CD4-positive, alpha-beta T cell (primary cell): ENCODE measurements at regions not wholly inside any gene's neighbourhood (a gene's known extent, or its start where the extent isn't known, plus 50 kb on each side); places are given as distances from the start of the nearest gene placed in this dataset.
A peak's percentile ranks its signal among the peaks of the same experiment; 100 is the strongest.

Experiments
- ATAC-seq: fragments of 200-7000 bp; cut with Tn5 transposase; one replicate; pipeline ENCODE4 v1.10.0; 2022; ENCODE audit warnings: mild to moderate bottlenecking; ENCODE audit not compliant: poor library complexity
- CTCF ChIA-PET: fragments of 350-600 bp; sonication (Branson Sonifier 250); formaldehyde crosslinking; loops from one replicate; lab custom pipeline; 2021; ENCODE audit warnings: antibody characterized with exemption, inconsistent platforms; lab: Charles Lee
- POLR2A ChIA-PET: fragments of 350-600 bp; sonication (Branson Sonifier 250); formaldehyde crosslinking; loops from one replicate; lab custom pipeline; 2021; ENCODE audit warnings: antibody characterized with exemption, inconsistent platforms; lab: Charles Lee
- DNase-seq, 14 experiments: peaks; one replicate each; pipeline ENCODE4 v3.0.0-alpha.2; 2013 to 2020; ENCODE audit warnings: mixed read lengths in 2 of 14
- H3K27ac ChIP-seq, 2 donors: one replicate each; pipeline versions ENCODE4 v1.5.1 to v1.7.0; 2013; ENCODE audit warnings: low read length in 2 of 2, low read depth in 1 of 2, mild to moderate bottlenecking in 1 of 2
- H3K27me3 ChIP-seq, 2 experiments: 1 replicate in 1 of 2; 2 replicates in 1 of 2; pipeline versions ENCODE4 v1.6.1 to v1.7.0; 2013; ENCODE audit warnings: low read length in 2 of 2, control low read depth in 1 of 2, mild to moderate bottlenecking in 1 of 2, moderate library complexity in 1 of 2; ENCODE audit not compliant: insufficient read depth in 2 of 2, control insufficient read depth in 1 of 2
- H3K36me3 ChIP-seq: one replicate; pipeline ENCODE4 v1.6.1; 2013; ENCODE audit warnings: low read length, control low read depth; ENCODE audit not compliant: insufficient read depth
- H3K4me1 ChIP-seq: one replicate; pipeline ENCODE4 v1.6.1; 2013; ENCODE audit warnings: low read length, control low read depth; ENCODE audit not compliant: insufficient read depth
- H3K4me3 ChIP-seq: one replicate; pipeline ENCODE4 v1.5.1; 2013; ENCODE audit warnings: mild to moderate bottlenecking, low read length, moderate library complexity
- H3K9me3 ChIP-seq, 2 experiments: 1 replicate in 1 of 2; 2 replicates in 1 of 2; pipeline versions ENCODE4 v1.6.1 to v1.7.0; 2013; ENCODE audit warnings: low read length in 2 of 2, mild to moderate bottlenecking in 2 of 2, control low read depth in 1 of 2, moderate library complexity in 1 of 2; ENCODE audit not compliant: control insufficient read depth in 1 of 2, insufficient read depth in 1 of 2
- H3K27ac Mint-ChIP-seq: one replicate; pipeline ENCODE4 v1.8.0; 2020; ENCODE audit warnings: mixed read lengths
- H3K27me3 Mint-ChIP-seq: one replicate; pipeline ENCODE4 v1.8.0; 2021; ENCODE audit warnings: mixed read lengths
- H3K36me3 Mint-ChIP-seq: one replicate; pipeline ENCODE4 v1.8.0; 2021; ENCODE audit warnings: low read depth, mixed read lengths
- H3K4me1 Mint-ChIP-seq: one replicate; pipeline ENCODE4 v1.8.0; 2021; ENCODE audit warnings: low read depth, mixed read lengths
- H3K4me3 Mint-ChIP-seq: one replicate; pipeline ENCODE4 v1.8.0; 2020; ENCODE audit warnings: mild to moderate bottlenecking, mixed read lengths
- H3K9me3 Mint-ChIP-seq: one replicate; pipeline ENCODE4 v1.8.0; 2020; ENCODE audit warnings: mixed read lengths
- intact Hi-C, 2 experiments: fragments of 100-400 bp; cut with DNase I in 1 of 2; cut with micrococcal nuclease in 1 of 2; formaldehyde crosslinking; loops; one replicate each; pipeline versions ENCODE4 v1.15.1 to v1.9.0; 2023 to 2025; cut with DNase I, micrococcal nuclease
- TF ChIP-seq, protein P1 (sequence below): fragments of 200-600 bp; IDR thresholded peaks from one replicate; pipeline ENCODE4 v1.8.0; 2022; ENCODE audit warnings: antibody characterized with exemption, mild to moderate bottlenecking

DNA sequence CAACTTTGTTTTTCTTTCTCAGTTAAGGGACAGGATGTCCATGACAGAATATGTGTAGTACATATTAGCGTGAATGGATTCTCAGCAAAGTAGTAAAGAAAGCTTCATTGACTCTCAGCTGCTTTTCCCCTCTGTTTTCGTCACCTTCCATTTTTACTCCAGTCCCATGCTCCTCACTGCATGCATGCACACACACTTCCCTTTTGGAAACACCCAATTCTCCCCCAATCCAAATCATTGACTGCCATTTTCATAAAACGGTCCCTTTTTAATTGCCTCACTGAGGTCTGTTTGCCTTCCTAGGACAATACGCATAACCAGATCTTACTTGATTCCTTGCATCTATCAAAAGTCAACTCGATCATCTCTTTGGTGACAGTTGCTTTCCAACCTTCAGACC is 287.5 kb upstream of the PARD3B start:
- Histone ChIP-seq H3K36me3 (no peaks in the 10 kb centered on the region), H3K4me1 (no peaks in the 10 kb centered on the region), H3K4me3 (no peak overlapping the region), H3K9me3 (no peaks in the 10 kb centered on the region), H3K27me3 (no peaks in the 10 kb centered on the region), H3K27ac (no peak overlapping the region)
- ATAC-seq (no peak), DNase-seq (no peak)
- Mint-ChIP-seq H3K27me3 (peaks cover 21% of the 10 kb centered on the region), H3K4me1 (no peaks in the 10 kb centered on the region), H3K9me3 (no peaks in the 10 kb centered on the region), H3K36me3 (no peaks in the 10 kb centered on the region), H3K27ac (no peak overlapping the region), H3K4me3 (no peak overlapping the region)
- TF ChIP-seq, protein P1, sequence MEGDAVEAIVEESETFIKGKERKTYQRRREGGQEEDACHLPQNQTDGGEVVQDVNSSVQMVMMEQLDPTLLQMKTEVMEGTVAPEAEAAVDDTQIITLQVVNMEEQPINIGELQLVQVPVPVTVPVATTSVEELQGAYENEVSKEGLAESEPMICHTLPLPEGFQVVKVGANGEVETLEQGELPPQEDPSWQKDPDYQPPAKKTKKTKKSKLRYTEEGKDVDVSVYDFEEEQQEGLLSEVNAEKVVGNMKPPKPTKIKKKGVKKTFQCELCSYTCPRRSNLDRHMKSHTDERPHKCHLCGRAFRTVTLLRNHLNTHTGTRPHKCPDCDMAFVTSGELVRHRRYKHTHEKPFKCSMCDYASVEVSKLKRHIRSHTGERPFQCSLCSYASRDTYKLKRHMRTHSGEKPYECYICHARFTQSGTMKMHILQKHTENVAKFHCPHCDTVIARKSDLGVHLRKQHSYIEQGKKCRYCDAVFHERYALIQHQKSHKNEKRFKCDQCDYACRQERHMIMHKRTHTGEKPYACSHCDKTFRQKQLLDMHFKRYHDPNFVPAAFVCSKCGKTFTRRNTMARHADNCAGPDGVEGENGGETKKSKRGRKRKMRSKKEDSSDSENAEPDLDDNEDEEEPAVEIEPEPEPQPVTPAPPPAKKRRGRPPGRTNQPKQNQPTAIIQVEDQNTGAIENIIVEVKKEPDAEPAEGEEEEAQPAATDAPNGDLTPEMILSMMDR = no peak
- intact Hi-C loops = no loop called here
- ChIA-PET POLR2A (no interaction called here), CTCF (no interaction called here)

DNA sequence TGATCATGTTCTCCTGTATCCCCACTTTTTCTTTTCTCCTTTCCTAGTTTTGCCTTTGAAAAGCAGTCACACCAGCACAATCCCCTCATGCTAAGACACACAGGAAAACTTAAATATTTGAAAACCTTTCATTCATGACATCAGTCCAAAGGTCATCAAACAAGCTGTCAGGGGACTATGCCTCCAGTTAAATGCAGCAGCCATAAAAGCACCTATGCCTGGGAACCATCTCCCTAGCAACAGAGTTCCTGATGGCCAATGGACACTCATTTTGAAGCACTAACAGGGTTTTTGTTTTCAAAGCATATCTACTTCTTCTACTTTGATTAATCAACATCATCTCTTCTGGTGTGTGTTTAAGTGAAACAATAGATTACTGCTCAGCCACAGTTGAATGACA is 286.4 kb upstream of the PARD3B start:
- Histone ChIP-seq H3K36me3 (no peaks in the 10 kb centered on the region), H3K27me3 (no peaks in the 10 kb centered on the region), H3K4me3 (no peak overlapping the region), H3K27ac (no peak overlapping the region), H3K4me1 (no peaks in the 10 kb centered on the region), H3K9me3 (no peaks in the 10 kb centered on the region)
- no peak for ATAC-seq
- no peak overlapping the region for H3K4me3 Mint-ChIP-seq
- H3K9me3 Mint-ChIP-seq = no peaks in the 10 kb centered on the region
- no peak overlapping the region for H3K27ac Mint-ChIP-seq
- peaks cover 27% of the 10 kb centered on the region for H3K27me3 Mint-ChIP-seq
- TF ChIP-seq, protein P1 = no peak
- H3K4me1 Mint-ChIP-seq = no peaks in the 10 kb centered on the region
- no peak for DNase-seq
- POLR2A ChIA-PET = no interaction called here
- intact Hi-C loops = no loop called here
- CTCF ChIA-PET = no interaction called here
- no peaks in the 10 kb centered on the region for H3K36me3 Mint-ChIP-seq

DNA sequence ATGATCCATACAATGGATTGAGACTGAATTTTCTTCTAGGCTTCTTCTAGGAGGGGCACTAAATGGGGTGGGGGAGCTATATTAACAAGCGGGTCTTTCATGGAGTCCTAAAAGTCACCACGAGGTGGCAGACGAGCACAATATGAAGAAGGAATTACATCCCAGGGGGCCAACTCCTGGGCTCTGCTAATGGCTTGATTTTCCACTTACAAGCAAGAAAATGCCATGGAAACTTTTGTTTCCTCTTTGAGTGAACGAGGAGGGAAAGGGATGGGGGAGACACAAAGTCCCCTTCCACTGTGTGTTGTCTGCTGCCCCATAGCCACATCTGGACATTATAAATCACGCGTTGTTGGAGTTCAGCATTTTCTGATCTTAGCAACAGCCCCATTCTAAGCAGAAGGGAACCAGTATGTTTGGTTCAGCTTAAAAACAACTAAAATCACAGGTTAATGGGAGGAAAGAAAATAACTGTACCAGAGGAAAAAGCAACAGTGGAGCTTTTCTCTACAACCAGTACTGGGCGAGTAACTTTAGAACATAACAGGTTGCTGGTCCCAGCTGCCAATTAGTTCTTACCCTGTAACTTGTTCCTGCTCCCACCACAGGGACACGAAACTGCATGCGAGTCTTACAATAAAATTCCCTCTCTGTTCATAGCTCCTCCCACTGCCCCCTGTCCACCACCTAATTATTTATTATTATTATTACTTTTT is 285.0 kb upstream of the PARD3B start:
- no peaks in the 10 kb centered on the region for H3K4me1 ChIP-seq
- no peaks in the 10 kb centered on the region for H3K36me3 ChIP-seq
- H3K36me3 Mint-ChIP-seq = no peaks in the 10 kb centered on the region
- H3K27me3 ChIP-seq = peaks cover 6 to 7% of the 10 kb centered on the region in 2 experiments
- H3K4me1 Mint-ChIP-seq = no peaks in the 10 kb centered on the region
- TF ChIP-seq, protein P1 = peak; percentile 77
- no peak overlapping the region for H3K27ac ChIP-seq
- H3K9me3 Mint-ChIP-seq = no peaks in the 10 kb centered on the region
- ChIA-PET POLR2A (no interaction called here), CTCF (interaction anchor here (0.7 to 1.6 kb wide), 4 partner anchors 9 to 1666 kb away, joined by 3 to 6 read pairs (median 4); no protein-coding TSS in a partner anchor)
- DNase-seq (peak in 13 of 14 experiments; percentile 4 to 64 (median 31)), ATAC-seq (peak; percentile 62)
- no peak overlapping the region for H3K4me3 ChIP-seq
- intact Hi-C loops = loop anchor here (1.0 to 10.0 kb wide), 4 partner anchors 1414 to 1688 kb away; no protein-coding TSS in a partner anchor
- H3K4me3 Mint-ChIP-seq = no peak overlapping the region
- peaks cover 42% of the 10 kb centered on the region for H3K27me3 Mint-ChIP-seq
- H3K27ac Mint-ChIP-seq = no peak overlapping the region
- H3K9me3 ChIP-seq = peaks cover 0 to 3% of the 10 kb centered on the region in 2 experiments
